GM18870 (cell line): ENCODE measurements at regions not wholly inside any gene's neighbourhood (a gene's known extent, or its start where the extent isn't known, plus 50 kb on each side); places are given as distances from the start of the nearest gene placed in this dataset.

ENCODE experiments used
- ATAC-seq: cut with Tn5 transposase; IDR thresholded peaks from one replicate; pipeline ENCODE4 v1.9.1; 2021; ENCODE audit warnings: moderate library complexity; ENCODE audit not compliant: unreplicated experiment

DNA sequence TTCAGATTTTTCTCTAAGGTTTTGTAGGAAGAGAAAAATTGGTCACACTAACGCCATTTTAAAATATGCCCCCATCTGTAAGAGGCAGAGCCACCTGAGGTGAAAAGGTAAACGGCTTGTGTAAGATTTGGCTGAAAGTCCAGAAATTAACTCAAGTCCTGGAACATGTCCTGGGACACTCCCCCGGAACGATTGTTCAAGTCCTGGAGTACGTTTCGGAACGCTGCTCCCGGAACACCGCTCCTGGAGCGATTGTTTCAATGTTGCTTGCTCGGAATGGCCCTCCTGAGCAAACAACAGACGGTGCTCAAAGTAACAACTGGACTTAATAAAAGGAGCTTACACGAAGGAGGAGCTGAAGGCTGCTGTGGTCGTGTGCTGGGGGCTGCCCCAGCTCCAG, 796.5 kb upstream of the SLIT2 start:
- no peak for ATAC-seq

DNA sequence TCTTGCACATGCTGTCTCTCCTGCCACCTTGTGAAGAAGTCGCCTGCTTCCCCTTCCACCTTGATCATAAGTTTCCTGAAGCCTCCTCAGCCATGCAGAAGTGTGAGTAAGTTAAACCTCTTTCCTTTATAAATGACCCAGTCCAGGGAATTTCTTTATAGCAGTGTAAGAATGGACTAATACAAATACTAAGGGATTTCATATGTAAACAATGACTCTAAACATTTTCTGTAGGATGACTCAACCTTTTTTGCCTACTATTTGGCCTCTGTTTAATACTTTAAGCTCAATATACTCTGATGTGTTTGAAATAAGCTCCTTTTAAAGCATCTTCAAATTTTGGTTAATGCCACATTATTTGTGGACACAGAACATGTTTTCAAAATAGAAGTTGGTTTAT, 813.5 kb upstream of the SLIT2 start:
- ATAC-seq, result no peak

DNA sequence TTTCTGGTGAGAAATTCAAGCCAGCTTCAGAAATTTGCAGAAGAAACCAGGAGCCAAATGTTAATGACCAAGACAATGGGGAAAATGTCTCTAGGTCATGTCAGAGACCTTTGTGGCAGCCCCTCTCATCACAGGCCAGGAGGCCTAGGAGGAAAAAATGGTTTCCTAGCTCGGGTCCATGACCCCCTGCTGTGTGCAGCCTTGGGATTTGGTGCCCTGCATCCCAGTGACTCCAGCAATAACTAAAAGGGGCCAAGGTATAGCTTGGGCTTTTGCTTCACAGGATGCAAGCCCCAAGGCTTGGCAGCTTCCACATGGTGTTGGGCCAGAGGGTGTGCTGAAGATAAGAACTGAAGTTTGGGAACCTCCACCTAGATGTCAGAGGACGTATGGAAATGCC, 814.7 kb upstream of the SLIT2 start:
- ATAC-seq, result no peak

DNA sequence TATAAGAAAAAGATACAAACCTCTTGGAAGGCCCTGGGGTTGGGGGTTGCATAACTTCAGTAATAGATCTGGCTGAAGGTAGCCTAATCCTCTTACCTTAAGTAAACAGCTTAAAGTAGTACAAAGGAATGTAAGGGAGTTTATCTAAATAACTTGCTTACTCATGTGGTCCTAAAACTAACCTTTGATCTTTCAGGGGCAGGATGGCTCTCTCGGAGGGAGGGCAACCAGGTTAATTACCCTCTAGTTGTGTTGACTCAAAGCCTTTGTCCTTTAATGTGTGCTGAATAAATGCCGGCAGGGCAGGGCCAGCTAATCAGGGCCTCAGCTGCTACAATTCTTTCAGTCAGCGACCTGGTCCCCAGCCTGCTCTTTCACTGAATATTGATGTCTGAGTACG, 822.0 kb upstream of the SLIT2 start:
- no peak for ATAC-seq

DNA sequence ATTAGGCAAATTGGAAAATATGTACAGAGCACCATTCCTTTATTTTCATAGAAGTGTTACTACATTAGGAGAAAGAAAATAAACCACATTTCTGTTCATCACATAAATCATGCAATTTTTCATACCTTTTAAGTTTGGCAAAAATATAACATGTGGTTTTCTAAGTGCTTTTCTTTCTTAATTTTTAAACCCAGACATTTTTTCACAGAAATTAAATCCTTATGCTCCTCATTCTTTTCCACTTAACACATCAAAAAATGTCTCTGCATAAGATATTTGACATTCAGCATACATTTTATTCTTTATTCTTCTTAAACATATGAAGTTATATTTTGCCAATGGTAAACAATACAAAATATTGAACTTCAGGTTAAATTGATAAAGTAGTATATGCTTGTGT, 826.6 kb upstream of the SLIT2 start:
- no peak for ATAC-seq

DNA sequence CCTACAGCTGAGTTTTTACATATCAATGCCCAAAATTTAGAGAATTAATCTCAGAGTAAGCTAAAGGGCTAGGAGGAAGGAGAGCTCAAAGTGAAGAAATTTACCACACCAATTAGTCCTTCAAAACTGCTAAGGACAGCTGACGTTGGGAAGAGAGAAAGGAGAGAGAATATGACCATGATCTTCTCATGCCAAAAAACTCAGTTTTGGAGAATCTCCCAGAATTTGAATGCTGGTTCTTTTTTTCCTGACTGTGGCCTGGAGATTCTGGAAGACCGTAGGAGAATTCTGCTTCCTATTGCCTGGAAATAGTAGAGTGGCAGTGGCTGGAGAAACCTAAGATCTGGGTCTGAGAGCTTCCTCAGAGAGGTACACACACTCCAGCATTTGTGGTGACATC, 834.4 kb upstream of the SLIT2 start:
- no peak for ATAC-seq

DNA sequence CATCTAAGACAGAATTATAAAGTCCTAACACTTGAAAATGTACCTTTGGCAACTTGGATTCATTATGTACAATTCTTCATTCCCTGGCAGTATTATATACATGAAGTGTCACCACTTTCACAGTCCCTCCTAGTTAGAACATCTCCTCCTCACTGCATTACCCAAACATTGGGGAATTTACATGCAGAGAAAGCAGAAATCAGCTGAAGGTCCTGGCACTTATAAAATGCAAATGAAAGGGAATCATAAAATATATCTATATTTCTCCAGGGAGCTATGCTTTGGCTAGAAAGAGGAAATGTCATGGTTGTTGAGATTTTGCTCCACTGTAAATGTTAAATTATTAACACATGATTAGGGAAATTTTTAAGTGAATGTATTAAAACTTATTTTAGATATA, 835.6 kb upstream of the SLIT2 start:
- ATAC-seq, result no peak

DNA sequence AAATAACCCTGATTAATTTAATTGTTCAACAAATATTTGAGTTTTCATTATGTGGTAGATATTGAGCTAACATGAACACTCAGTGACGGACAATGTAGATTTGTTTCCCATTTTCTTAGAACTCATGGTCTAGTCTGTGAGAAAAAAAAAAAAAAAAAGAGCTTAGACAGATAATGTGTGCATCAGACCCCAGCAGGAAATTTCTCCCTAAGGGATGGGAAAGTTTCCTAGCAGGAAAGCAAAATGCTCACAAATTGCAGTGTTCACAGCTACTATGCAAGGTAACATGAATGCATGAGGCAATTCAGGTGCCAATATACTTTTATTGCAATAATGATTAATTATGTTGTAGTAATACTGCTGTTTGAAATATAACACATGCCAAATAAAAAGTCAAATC, 843.2 kb upstream of the SLIT2 start:
- no peak for ATAC-seq

DNA sequence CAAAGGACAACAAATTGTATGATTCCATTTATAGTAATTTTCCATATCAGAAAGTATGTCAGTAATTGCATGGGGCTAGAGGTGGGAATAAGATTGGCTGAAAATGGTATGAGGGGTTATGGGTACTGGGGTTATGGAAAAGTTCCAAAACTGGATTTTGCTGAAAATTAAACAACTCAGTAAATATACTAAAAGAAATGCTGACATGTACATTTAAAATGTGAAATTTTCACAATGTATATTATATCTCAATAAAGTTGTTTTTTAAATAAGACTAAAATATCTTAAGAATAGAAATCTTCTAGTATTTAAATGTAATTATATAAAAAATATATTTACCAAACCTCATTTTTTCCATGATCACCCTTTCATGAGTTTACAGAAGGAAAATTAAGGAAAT, 844.9 kb upstream of the SLIT2 start:
- ATAC-seq, result no peak

DNA sequence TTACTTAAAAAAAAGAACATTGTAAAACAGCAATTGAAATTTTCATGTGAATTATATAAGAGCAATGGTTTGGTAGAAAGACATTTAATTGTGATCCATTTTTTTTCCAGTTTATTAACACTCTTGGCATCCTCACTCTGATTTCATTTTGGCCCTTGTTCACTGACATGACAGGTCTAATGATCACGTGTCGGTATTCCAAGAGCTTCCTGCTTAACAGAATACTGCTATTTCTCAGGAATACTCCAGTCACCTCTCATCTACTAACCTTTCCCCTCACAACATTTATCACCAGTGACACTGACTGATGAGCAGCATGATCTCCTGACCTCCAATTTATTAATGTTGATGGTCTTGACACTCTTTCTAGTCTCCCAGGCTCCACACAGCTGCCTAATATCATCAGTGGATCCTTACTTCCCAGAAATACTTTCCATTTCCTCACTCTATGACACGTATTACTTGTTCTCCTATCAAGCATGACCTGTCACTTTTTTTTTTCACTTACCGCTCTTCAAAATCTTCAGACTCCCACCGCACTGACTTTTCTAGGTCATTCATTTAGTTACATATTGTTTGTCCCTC, 847.8 kb upstream of the SLIT2 start:
- no peak for ATAC-seq

DNA sequence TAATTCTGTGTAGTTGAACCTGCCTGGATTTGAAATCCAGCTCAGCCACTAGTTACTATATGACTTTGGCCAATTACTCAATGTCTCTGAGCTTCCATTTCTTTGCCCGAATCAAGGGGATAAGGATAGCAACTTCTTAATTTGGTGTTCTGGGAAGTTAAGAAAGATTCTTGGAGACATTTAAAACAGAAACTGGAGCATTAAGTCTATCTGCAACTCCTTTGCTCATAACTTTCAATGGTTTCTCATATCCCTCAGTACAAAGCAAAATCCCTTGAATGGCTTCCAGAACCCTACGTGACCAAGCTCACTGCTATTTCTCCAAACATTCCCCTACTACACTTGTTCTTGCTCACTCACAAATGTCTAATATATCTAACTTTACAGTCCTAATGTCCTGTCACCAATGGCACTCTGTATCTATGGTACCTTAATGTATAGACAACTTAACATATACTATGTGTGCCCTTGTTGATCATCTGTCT, 849.1 kb upstream of the SLIT2 start:
- no peak for ATAC-seq

DNA sequence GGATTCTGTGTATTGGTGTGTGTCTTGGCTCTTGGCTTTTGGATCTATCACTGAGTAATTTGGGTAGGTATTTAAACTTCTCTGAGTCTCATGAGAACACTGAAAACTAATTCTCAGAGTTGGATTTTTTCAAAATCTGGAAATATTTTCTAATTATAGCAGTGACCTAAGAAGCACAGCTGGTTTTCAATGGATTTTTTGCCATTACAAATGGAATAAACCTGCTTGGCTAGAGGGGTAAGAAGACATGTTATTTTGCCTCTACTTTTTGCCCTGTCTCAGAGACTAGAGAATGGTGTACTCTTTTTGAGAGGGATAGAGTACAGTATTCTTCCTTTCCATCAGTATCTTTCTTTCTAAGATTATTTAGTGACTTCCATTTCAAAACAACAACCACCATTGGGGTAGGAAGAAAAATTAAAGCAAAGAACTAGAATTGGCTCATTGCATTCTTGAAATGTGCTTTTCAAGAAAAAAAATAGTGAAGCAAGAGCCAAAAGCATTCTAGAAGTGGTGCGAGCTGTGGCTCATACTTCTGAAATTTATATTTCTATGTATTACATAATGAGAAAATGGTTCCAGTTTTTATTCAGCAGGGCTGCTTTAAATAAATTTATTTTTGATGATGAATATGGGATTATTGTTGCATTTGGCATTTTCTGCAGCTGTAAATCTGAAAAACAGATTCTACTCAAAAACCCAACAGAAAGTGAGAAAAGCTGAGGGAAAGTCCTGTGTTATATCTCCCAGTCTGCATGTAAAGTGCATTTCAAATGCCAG, 850.2 kb upstream of the SLIT2 start:
- ATAC-seq, result no peak

DNA sequence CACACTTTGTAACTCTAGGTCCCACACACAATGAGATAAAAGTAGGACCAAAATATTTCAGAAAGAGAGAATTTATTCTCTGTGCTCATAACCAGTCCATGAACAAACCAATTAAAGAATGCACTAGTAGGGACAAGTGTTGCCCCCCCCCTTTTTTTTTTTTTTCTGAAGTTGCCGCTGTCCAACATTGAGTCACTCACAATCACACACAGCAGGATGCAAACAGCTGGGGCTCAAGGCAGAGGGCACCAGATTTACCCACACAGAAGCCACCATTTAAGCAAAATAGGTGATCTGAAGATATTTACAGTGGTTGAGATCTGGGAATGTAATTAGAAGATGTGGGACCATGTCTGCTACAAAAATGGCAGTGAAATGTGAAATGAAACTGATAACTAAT, 850.9 kb upstream of the SLIT2 start:
- ATAC-seq, result no peak

DNA sequence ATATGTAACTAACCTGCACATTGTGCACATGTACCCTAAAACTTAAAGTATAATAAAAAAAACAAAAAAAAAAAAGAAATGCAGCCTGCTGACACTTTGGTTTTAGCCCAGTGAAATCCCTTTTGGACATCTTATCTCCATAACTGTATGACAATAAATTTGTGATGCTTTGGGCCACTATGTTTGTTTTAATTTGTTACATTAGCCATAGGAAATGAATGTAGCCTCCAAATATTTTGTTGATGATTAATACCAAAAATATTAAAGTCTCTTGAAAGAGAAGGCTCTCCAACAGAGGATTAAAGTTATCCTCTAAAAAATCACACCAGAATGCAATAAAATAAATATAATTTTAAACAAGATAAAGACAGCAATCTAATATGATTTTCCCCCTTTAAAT, 852.7 kb upstream of the SLIT2 start:
- no peak for ATAC-seq

DNA sequence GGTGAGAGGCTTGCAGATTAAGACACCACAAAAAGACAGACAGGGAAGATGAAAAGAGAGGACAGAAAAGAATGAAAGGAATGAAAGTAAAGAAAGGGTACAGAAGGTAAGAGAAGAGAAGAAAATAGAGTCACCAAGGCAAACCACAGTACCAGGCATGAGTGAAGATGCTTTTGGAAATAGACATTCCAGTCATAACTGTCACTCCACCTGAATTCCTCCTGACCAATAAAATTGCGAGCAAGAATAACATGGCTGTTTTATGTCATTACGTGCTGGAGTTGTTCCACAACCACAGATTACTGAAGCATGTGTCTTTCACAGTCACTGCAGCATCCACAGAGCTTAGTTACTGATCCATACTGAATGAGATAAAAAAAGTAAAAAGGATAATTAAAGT, 864.9 kb upstream of the SLIT2 start:
- ATAC-seq, result no peak

DNA sequence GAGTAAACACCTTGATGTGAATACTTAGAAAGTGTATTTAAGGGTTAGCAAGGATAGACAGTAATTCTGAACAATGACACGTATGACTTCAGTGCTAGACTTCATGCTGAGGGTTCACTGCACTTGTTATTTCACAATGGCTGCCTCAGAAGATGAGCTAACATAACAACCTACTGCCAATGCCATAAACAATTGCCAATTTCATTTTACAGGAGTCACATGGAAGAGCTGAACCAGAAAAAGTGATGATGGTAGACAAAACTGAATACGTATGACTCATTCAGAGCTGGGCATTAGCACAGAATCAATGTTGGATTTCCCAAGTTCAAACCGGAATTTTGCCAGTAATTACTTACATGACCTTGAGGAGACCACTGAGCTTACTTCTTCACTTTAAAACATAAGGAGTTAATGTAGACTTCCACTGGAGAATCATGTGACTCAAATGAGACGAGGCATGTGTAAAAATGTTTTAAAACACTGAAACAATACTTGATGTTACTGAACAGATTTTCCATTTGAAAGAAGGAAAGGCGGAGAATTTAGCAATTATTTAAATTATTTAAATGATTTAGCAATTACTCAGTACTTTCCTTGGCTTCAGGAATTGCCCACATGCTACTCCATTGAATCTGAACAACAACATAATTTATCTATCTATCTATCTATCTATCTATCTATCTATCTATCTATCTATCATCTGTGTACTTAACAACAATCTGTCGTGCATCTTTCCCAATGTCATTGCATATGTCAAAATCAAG, 868.5 kb upstream of the SLIT2 start:
- ATAC-seq, result no peak

DNA sequence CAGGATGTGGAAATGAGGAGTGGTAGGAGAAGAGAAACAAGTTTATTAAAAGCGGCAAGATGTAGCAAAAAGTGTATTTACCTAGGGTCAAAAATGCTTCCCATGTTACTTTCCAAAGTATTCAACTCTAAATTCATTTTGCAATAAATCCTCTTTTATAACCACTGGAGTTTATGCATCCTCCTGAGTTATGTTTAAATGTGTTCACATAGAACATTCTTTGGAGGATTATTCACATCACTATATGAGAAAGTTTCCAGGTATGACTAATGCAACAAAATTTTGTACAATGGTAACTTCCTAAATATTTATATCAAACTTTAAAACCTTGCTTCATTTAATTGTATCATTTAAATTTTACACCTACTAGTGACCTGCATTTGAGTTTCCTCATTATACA, 870.6 kb upstream of the SLIT2 start:
- no peak for ATAC-seq

DNA sequence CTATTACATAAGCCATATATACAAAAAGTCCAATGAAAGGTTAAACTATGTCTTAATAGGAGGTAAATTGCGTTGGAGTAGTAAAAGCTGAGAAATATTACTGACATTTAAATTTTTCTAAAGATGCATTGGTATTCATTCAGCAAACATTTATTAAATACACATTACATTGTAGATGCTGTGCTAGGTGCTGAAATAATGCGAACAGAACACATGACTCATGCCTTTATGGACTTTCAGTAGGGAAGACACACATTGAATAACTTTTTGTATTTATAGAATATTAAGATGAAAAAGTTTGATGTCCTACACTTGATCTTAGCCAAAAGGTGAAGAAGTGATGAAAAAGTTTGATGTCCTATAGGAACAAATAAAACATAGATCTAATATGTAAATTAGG, 871.1 kb upstream of the SLIT2 start:
- ATAC-seq, result no peak

DNA sequence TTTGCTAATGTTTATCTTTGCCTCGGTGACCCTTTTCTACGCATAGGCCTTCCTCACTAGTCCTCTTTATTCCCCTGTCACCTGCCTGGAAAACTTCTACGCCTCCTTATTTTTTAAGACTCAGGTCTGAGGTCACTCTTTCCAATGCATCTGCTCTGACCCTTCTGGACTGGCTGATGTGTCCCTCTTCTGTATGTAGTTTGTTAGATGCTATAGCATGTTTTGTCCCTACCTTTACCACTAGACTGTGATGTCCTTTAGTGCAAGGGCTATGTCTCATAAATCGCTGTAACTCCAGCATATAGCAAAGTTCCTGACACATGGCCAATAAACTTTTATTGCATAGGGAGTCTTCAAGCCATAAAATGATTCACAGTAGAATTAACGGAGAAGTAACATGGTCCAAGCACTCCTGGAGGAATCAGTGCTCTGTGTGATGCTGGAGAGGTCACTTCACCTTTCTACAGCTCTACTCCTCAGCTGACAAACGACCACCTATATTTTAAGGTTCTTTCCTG, 872.5 kb upstream of the SLIT2 start:
- no peak for ATAC-seq

DNA sequence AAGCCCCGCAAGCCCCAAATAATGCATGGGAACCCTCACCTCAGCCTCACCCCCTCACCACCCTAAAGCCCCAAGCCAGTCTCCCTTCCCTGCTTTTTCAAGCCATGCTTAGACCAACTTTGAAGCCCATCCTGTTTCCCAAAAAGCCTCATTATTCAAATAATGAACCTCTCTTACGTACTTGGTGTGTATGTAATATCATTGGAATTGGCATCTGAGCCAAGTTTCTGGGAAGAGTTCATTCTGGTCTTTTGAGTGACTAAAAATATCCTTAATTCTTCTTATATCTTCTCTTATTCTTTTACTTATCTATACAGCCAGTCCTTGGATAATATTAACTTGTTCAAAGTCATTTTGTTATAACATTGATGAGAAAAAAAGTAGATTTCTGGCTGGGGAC, 875.8 kb upstream of the SLIT2 start:
- ATAC-seq, result no peak

DNA sequence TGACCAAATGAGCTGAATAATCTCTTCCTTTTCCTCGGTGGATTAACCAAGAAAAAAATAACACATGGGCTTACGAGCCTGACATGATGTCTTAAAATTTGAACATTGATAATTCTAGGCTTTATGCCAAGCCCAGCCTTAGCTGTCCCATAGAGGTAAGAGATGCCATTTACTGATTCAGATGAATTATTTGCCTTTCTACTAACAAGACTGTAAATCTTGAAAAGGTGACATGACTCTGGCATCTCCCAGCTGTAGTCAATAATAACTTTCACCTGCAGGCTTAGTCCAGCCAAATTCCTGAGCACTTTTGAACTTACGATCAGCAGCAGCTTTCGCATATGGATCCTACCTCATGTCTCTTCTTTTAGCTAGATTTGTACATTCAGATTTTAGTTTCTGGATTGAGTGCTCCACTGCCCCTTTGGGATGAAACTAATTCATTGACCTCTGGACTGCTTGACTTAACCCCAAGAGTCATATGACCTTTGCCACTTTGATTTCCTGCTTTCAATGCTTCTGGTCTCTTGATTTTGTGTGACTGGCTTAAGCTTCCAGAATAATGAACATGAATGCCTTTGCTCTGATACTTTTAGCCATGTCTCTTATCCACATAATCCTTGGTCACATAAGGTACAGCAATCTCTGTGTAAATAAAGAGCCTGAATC, 876.4 kb upstream of the SLIT2 start:
- ATAC-seq, result no peak
